ENCODE measurements at regions not wholly inside any gene's neighbourhood (a gene's known extent, or its start where the extent isn't known, plus 50 kb on each side); places are given as distances from the start of the nearest gene placed in this dataset.

DNA sequence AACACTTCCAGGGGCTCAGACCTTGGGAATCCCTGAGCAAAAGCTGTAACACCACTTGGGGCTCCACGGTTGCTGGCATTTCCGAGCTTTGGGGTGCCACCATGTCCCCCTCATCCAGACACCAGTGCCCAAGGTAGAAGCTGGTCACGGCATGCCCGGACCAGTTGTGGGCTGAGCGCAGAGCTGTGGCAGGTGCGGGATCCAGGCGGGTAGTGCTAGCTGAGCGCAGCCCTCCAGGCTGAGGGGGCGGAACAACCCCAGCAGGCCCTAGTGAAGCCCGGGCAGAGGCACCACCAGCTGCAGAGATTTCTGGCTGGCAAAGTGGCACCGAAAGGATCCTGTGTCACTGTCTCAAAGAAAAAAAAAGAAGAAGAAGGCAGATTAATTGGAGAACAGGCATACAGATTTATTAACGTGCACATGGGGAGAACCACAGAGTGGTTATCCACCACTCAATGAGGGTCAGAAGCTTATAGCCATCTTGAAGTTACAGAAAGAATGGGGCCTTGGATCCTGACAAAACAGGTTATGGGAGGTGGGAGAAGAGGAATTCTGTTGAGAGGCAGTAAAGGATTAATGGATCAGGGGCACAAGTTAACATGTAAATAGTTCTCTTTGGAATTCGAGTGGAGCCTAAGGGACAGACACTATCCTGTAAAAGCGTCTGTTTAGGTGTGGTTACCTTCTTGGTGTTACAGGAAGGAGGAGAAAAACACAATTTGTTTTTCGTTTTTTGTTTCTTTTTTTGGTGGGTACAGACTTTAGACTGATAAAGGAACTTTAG lies 107.5 kb downstream of the CD24 start (continued):
- TF ChIP-seq, protein P1, sequence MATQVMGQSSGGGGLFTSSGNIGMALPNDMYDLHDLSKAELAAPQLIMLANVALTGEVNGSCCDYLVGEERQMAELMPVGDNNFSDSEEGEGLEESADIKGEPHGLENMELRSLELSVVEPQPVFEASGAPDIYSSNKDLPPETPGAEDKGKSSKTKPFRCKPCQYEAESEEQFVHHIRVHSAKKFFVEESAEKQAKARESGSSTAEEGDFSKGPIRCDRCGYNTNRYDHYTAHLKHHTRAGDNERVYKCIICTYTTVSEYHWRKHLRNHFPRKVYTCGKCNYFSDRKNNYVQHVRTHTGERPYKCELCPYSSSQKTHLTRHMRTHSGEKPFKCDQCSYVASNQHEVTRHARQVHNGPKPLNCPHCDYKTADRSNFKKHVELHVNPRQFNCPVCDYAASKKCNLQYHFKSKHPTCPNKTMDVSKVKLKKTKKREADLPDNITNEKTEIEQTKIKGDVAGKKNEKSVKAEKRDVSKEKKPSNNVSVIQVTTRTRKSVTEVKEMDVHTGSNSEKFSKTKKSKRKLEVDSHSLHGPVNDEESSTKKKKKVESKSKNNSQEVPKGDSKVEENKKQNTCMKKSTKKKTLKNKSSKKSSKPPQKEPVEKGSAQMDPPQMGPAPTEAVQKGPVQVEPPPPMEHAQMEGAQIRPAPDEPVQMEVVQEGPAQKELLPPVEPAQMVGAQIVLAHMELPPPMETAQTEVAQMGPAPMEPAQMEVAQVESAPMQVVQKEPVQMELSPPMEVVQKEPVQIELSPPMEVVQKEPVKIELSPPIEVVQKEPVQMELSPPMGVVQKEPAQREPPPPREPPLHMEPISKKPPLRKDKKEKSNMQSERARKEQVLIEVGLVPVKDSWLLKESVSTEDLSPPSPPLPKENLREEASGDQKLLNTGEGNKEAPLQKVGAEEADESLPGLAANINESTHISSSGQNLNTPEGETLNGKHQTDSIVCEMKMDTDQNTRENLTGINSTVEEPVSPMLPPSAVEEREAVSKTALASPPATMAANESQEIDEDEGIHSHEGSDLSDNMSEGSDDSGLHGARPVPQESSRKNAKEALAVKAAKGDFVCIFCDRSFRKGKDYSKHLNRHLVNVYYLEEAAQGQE (IDR thresholded peaks at IDR 0.05; ENCODE audit: unreplicated experiment), result no peak
- TF ChIP-seq EZH2phosphoT487 (IDR thresholded peaks at IDR 0.05; ENCODE audit: unreplicated experiment), result no peak
- TF ChIP-seq EZH2 (IDR thresholded peaks at IDR 0.05; ENCODE audit: low read depth, unreplicated experiment), result no peak

GRCh38 chr6:106862858-106863257 lies 111.7 kb downstream of the CD24 start:
- peaks cover 95% of the 10 kb centered on the region for H3K9me3 Mint-ChIP-seq
- H3K4me1 ChIP-seq (ENCODE audit: insufficient read depth), result peaks cover 12% of the 10 kb centered on the region
- H3K4me3 ChIP-seq, result no peak overlapping the region
- no peaks in the 10 kb centered on the region for H4K20me1 ChIP-seq (replicated peaks; ENCODE audit: insufficient read depth)
- TF ChIP-seq, protein P2, sequence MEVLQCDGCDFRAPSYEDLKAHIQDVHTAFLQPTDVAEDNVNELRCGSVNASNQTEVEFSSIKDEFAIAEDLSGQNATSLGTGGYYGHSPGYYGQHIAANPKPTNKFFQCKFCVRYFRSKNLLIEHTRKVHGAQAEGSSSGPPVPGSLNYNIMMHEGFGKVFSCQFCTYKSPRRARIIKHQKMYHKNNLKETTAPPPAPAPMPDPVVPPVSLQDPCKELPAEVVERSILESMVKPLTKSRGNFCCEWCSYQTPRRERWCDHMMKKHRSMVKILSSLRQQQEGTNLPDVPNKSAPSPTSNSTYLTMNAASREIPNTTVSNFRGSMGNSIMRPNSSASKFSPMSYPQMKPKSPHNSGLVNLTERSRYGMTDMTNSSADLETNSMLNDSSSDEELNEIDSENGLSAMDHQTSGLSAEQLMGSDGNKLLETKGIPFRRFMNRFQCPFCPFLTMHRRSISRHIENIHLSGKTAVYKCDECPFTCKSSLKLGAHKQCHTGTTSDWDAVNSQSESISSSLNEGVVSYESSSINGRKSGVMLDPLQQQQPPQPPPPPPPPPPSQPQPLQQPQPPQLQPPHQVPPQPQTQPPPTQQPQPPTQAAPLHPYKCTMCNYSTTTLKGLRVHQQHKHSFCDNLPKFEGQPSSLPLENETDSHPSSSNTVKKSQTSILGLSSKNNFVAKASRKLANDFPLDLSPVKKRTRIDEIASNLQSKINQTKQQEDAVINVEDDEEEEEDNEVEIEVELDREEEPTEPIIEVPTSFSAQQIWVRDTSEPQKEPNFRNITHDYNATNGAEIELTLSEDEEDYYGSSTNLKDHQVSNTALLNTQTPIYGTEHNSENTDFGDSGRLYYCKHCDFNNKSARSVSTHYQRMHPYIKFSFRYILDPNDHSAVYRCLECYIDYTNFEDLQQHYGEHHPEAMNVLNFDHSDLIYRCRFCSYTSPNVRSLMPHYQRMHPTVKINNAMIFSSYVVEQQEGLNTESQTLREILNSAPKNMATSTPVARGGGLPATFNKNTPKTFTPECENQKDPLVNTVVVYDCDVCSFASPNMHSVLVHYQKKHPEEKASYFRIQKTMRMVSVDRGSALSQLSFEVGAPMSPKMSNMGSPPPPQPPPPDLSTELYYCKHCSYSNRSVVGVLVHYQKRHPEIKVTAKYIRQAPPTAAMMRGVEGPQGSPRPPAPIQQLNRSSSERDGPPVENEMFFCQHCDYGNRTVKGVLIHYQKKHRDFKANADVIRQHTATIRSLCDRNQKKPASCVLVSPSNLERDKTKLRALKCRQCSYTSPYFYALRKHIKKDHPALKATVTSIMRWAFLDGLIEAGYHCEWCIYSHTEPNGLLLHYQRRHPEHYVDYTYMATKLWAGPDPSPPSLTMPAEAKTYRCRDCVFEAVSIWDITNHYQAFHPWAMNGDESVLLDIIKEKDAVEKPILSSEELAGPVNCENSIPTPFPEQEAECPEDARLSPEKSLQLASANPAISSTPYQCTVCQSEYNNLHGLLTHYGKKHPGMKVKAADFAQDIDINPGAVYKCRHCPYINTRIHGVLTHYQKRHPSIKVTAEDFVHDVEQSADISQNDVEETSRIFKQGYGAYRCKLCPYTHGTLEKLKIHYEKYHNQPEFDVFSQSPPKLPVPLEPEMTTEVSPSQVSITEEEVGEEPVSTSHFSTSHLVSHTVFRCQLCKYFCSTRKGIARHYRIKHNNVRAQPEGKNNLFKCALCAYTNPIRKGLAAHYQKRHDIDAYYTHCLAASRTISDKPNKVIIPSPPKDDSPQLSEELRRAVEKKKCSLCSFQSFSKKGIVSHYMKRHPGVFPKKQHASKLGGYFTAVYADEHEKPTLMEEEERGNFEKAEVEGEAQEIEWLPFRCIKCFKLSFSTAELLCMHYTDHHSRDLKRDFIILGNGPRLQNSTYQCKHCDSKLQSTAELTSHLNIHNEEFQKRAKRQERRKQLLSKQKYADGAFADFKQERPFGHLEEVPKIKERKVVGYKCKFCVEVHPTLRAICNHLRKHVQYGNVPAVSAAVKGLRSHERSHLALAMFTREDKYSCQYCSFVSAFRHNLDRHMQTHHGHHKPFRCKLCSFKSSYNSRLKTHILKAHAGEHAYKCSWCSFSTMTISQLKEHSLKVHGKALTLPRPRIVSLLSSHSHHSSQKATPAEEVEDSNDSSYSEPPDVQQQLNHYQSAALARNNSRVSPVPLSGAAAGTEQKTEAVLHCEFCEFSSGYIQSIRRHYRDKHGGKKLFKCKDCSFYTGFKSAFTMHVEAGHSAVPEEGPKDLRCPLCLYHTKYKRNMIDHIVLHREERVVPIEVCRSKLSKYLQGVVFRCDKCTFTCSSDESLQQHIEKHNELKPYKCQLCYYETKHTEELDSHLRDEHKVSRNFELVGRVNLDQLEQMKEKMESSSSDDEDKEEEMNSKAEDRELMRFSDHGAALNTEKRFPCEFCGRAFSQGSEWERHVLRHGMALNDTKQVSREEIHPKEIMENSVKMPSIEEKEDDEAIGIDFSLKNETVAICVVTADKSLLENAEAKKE (CRISPR knock-in tag; IDR thresholded peaks at IDR 0.05), result no peak
- TF ChIP-seq ZNF114 (CRISPR knock-in tag; IDR thresholded peaks at IDR 0.05), result no peak
- TF ChIP-seq STAT1 (IDR thresholded peaks at IDR 0.05; ENCODE audit: unreplicated experiment), result no peak
- no peak for TF ChIP-seq CTCF (conservative IDR thresholded peaks at IDR 0.05; ENCODE audit: low read depth in 2 of 2)
- no peak for TF ChIP-seq POLR2AphosphoS5 (IDR thresholded peaks at IDR 0.05; ENCODE audit: low read depth)
- TF ChIP-seq CREB1 (CRISPR knock-in tag; IDR thresholded peaks at IDR 0.05; ENCODE audit: low read depth), result no peak
- no peaks in the 10 kb centered on the region for H3K27me3 ChIP-seq (ENCODE audit: insufficient read depth)
- no peak overlapping the region for H3K4me3 Mint-ChIP-seq
- no peak overlapping the region for H3K4me2 ChIP-seq
- H3K27me3 Mint-ChIP-seq (ENCODE audit: insufficient read depth, low read depth, poor library complexity), result peaks cover 9% of the 10 kb centered on the region
- peaks cover 3% of the 10 kb centered on the region; the same call in 1 of the 2 replicates for H3K36me3 ChIP-seq (ENCODE audit: insufficient read depth)
- DNase-seq (ENCODE audit: low spot score) (no peak), ATAC-seq (no peak)
- no peak overlapping the region for H2AFZ ChIP-seq
- peaks cover 7% of the 10 kb centered on the region for H3K4me1 Mint-ChIP-seq
- H3K27ac Mint-ChIP-seq, result no peak overlapping the region
- H3K79me2 ChIP-seq (replicated peaks; ENCODE audit: insufficient read depth), result no peaks in the 10 kb centered on the region
- H3K27ac ChIP-seq (ENCODE audit: low read depth), result no peak overlapping the region
- 0 out of 2 replicates have a peak, but pooled peaks cover 3% of the 10 kb centered on the region for H3K9me2 ChIP-seq (ENCODE audit: insufficient read depth)
- no peaks in the 10 kb centered on the region for H3F3A ChIP-seq (replicated peaks; ENCODE audit: low read depth)
- H3K36me3 Mint-ChIP-seq (ENCODE audit: low read depth), result peaks cover 86% of the 10 kb centered on the region

Measured in GM23338 (cell line).